ENCODE measurements at regions not wholly inside any gene's neighbourhood (a gene's known extent, or its start where the extent isn't known, plus 50 kb on each side); places are given as distances from the start of the nearest gene placed in this dataset.

DNA sequence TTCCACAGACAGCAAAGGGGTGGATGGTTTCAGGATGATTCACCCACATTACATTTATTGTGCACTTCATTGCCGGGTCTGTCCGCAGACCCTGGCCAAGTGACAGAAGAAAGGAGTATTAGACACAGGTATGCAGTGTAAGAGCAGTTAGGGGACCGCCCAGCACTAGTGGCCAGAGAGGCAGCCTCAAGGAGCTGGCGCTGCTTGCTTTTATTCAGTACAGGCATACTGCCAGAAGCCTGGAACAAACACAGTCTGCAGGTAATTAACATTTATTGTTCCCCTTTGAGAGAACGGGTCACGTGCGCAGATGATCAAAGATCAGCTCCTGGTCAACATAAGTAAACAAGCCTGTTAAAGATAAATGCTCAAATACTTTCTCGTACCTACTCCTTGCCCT, 1639.0 kb upstream of the IGFBP7 start:
- H3K79me2 ChIP-seq (ENCODE audit: control insufficient read depth, insufficient read depth, low read length): no peaks in the 10 kb centered on the region
- intact Hi-C loops (cut with micrococcal nuclease; ENCODE audit: unreplicated experiment) (no loop called here), in situ Hi-C loops (cut with MboI) (no loop called here)
- no peak overlapping the region for H2AFZ ChIP-seq (ENCODE audit: control insufficient read depth, low read depth, low read length)
- H4K20me1 ChIP-seq (ENCODE audit: control insufficient read depth, insufficient read depth): no peaks in the 10 kb centered on the region
- H3K27me3 ChIP-seq (replicated peaks in 1 of 2; ENCODE audit: control insufficient read depth in 2 of 2, insufficient read depth in 2 of 2, low read length in 1 of 2): no peaks in the 10 kb centered on the region
- no peak overlapping the region for H3K9ac ChIP-seq (ENCODE audit: control insufficient read depth, insufficient read depth, low read length)
- no peak for ATAC-seq
- ChIA-PET POLR2A (no interaction called here), CTCF (no interaction called here), SMC1A (ENCODE audit: uncharacterized antibody, unreplicated experiment) (no interaction called here), RAD21 (ENCODE audit: unreplicated experiment) (no interaction called here)
- H3K36me3 ChIP-seq (ENCODE audit: control insufficient read depth in 2 of 2, insufficient read depth in 2 of 2, low read length in 1 of 2): no peaks in the 10 kb centered on the region
- H3K4me1 ChIP-seq (ENCODE audit: control insufficient read depth, insufficient read depth, low read length): no peaks in the 10 kb centered on the region
- BruUV-seq (replicated peaks): no TSS peak
- no peaks in the 10 kb centered on the region for H3K9me3 ChIP-seq (replicated peaks; ENCODE audit: control insufficient read depth, insufficient read depth, low read length)
- no peak for TF ChIP-seq HDGF (IDR thresholded peaks at IDR 0.05)
- no peak for TF ChIP-seq PAX5 (IDR thresholded peaks at IDR 0.05; ENCODE audit: borderline replicate concordance, low read depth, low read length)
- TF ChIP-seq RUNX3 (IDR thresholded peaks at IDR 0.05; ENCODE audit: low read length): no peak
- no peak for TF ChIP-seq RB1 (IDR thresholded peaks at IDR 0.05; ENCODE audit: borderline replicate concordance)
- TF ChIP-seq CBFB (IDR thresholded peaks at IDR 0.05; ENCODE audit: low read depth): no peak
- no peak for TF ChIP-seq FOXK2 (IDR thresholded peaks at IDR 0.05)
- TF ChIP-seq, protein P1, sequence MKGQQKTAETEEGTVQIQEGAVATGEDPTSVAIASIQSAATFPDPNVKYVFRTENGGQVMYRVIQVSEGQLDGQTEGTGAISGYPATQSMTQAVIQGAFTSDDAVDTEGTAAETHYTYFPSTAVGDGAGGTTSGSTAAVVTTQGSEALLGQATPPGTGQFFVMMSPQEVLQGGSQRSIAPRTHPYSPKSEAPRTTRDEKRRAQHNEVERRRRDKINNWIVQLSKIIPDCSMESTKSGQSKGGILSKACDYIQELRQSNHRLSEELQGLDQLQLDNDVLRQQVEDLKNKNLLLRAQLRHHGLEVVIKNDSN (IDR thresholded peaks at IDR 0.05; ENCODE audit: borderline replicate concordance, extremely low read length, insufficient read depth, low read depth, low read length): no peak
- no peak for TF ChIP-seq ZBTB33 (IDR thresholded peaks at IDR 0.05)
- TF ChIP-seq MEF2B (IDR thresholded peaks at IDR 0.05; ENCODE audit: partially characterized antibody, poor library complexity, severe bottlenecking): no peak
- TF ChIP-seq EGR1 (IDR thresholded peaks at IDR 0.05; ENCODE audit: borderline replicate concordance in 1 of 2, low read depth in 2 of 2, low read length in 2 of 2): no peak
- no peak for TF ChIP-seq PRDM15 (CRISPR knock-in tag; IDR thresholded peaks at IDR 0.05)
- TF ChIP-seq ZNF274 (IDR thresholded peaks at IDR 0.05; ENCODE audit: insufficient read depth, insufficient read length): no peak
- TF ChIP-seq SREBF2 (IDR thresholded peaks at IDR 0.05; ENCODE audit: low read length): no peak
- WGBS (ENCODE audit: insufficient coverage, insufficient replicate concordance, low lambda C conversion rate, missing lambda C conversion rate): 43% methylated on average over 8 of the region's 8 CpGs
- no peak overlapping the region for H3K27ac ChIP-seq (ENCODE audit: control insufficient read depth, insufficient read depth)
- FAIRE-seq: no peak
- no peak for DNase-seq (ENCODE audit: low read depth, low spot score)
- no peak overlapping the region for H3K4me3 ChIP-seq
- no peak overlapping the region for H3K4me2 ChIP-seq (ENCODE audit: control insufficient read depth, insufficient read depth)

All from GM12878 (cell line).